Left ventricle myocardium inferior (tissue), 1 donor: ENCODE measurements at regions not wholly inside any gene's neighbourhood (a gene's known extent, or its start where the extent isn't known, plus 50 kb on each side); places are given as distances from the start of the nearest gene placed in this dataset.
"Not testable (repeated sequence)": the region's sequence is repeated elsewhere in the genome, so short reads cannot be mapped to it uniquely, and the experiment has no call there.

ENCODE experiments used
- DNase-seq: peaks from one replicate; pipeline ENCODE4 v3.0.0-alpha.2; 2020
- H3K27ac ChIP-seq: fragments of 200-600 bp; replicated peaks from 2 replicates; pipeline ENCODE4 v1.8.0; 2021
- H3K27me3 ChIP-seq: fragments of 200-600 bp; 2 replicates; pipeline ENCODE4 v1.8.0; 2021; ENCODE audit warnings: low read depth
- H3K36me3 ChIP-seq: fragments of 200-600 bp; 2 replicates; pipeline ENCODE4 v1.8.0; 2021
- H3K4me1 ChIP-seq: fragments of 200-600 bp; 2 replicates; pipeline ENCODE4 v1.8.0; 2021
- H3K4me3 ChIP-seq: fragments of 200-600 bp; 2 replicates; pipeline ENCODE4 v1.8.0; 2021; ENCODE audit warnings: mild to moderate bottlenecking, moderate library complexity
- H3K9me3 ChIP-seq: fragments of 200-600 bp; replicated peaks from 2 replicates; pipeline ENCODE4 v1.8.0; 2021
- CTCF ChIP-seq: fragments of 200-600 bp; IDR thresholded peaks from 2 replicates; pipeline ENCODE4 v1.8.0; 2021; ENCODE audit warnings: antibody characterized with exemption, mild to moderate bottlenecking, borderline replicate concordance
- intact Hi-C: fragments of 100-400 bp; cut with micrococcal nuclease; formaldehyde crosslinking; loops from one replicate; pipeline ENCODE4 v1.11.0; 2022
- donor health status: DM: no; HTN: yes; CAD: no; lungs with severe emphysema.

- Histone ChIP-seq H3K4me3 (no peak overlapping the region), H3K27ac (no peak overlapping the region), H3K4me1 (no peaks in the 10 kb centered on the region), H3K36me3 (no peaks in the 10 kb centered on the region), H3K9me3 (no peaks in the 10 kb centered on the region), H3K27me3 (peaks cover 77% of the 10 kb centered on the region)
- no peak for TF ChIP-seq CTCF
- DNase-seq = no peak
- intact Hi-C loops = no loop called here
Measured at GRCh38 chr9:135357863-135358551, 121.6 kb upstream of the PPP1R26 start.

GRCh38 chr9:135358552-135358940 is 121.0 kb upstream of the PPP1R26 start:
- Histone ChIP-seq H3K27me3 (peaks cover 77% of the 10 kb centered on the region), H3K27ac (no peak overlapping the region), H3K36me3 (no peaks in the 10 kb centered on the region), H3K4me3 (no peak overlapping the region), H3K4me1 (no peaks in the 10 kb centered on the region), H3K9me3 (no peaks in the 10 kb centered on the region)
- intact Hi-C loops = no loop called here
- no peak for TF ChIP-seq CTCF
- no peak for DNase-seq

DNA sequence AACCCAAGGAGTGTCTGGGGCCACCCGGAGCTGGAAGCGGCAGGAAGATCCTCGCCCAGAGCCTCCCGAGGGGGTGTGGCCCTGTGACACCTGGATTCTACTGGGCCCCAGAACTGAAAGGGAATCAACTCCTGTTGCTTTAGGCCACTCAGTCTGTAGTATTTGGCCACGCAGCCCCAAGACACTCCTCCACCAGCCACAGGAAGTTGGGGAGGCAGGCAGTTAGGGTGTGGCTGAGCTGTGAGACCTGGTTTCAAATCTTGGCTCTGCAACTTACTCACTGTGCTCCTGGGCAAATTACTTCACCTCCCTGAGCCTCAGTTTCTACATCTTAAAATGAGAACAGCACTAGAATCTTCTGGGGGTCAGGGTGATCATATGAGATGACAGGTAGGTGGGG is 119.8 kb upstream of the PPP1R26 start:
- TF ChIP-seq CTCF = no peak
- Histone ChIP-seq H3K27me3 (peaks cover 70% of the 10 kb centered on the region), H3K4me3 (no peak overlapping the region), H3K36me3 (no peaks in the 10 kb centered on the region), H3K27ac (no peak overlapping the region), H3K4me1 (no peaks in the 10 kb centered on the region), H3K9me3 (no peaks in the 10 kb centered on the region)
- intact Hi-C loops = no loop called here
- no peak for DNase-seq

- Histone ChIP-seq H3K36me3 (no peaks in the 10 kb centered on the region), H3K9me3 (no peaks in the 10 kb centered on the region), H3K27ac (no peak overlapping the region), H3K27me3 (peaks cover 67% of the 10 kb centered on the region), H3K4me3 (no peak overlapping the region), H3K4me1 (no peaks in the 10 kb centered on the region)
- DNase-seq = no peak
- intact Hi-C loops = no loop called here
- TF ChIP-seq CTCF = no peak
Measured at GRCh38 chr9:135360617-135361016, 119.0 kb upstream of the PPP1R26 start.

DNA sequence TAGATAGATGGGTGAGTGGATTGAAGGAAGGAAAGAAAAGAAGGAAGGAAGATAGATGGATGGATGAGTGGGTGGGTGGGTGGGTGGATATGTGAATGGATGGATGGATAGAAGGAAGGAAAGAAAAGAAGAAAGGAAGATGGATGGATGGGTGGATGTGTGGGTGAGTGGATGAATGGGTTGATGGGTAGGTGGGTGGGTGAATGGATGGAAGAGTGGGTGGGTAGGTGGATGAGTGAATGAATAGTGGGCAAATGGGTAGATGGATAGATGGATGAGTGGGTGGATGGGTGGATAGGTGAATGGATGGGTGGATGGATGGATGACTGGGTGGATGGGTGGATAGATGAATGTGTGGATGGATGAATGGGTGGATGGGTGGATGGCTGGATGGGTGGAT is 117.9 kb upstream of the PPP1R26 start:
- H3K4me1 ChIP-seq, intact Hi-C loops, H3K36me3 ChIP-seq, H3K9me3 ChIP-seq, H3K27ac ChIP-seq, H3K4me3 ChIP-seq, DNase-seq: not testable (repeated sequence)
- H3K27me3 ChIP-seq = peaks cover 67% of the 10 kb centered on the region

DNA sequence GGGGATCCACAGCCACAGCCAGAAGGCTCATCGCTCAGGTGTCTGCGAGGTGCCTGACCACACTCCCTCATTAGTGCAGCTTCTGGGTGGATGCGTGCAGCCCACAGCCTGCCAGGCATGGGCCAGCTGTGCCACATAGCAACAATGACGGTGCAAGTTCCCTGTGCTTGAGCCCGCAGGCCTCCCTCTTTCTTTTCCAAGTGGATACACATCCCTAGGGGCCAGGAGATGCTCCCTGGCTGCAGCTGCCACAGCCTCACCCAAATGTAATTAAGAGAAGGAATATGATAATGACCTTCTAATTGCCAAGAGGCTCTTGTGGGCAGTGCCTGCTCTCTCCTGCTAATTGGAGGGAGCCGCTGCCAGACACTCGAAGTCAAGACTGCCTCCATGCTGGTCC is 116.0 kb upstream of the PPP1R26 start:
- no peaks in the 10 kb centered on the region for H3K36me3 ChIP-seq
- DNase-seq = no peak
- peaks cover 69% of the 10 kb centered on the region for H3K27me3 ChIP-seq
- no peaks in the 10 kb centered on the region for H3K4me1 ChIP-seq
- no peak overlapping the region for H3K27ac ChIP-seq
- TF ChIP-seq CTCF = no peak
- no peaks in the 10 kb centered on the region for H3K9me3 ChIP-seq
- intact Hi-C loops = no loop called here
- no peak overlapping the region for H3K4me3 ChIP-seq
